Natural killer cell (primary cell): ENCODE measurements at regions not wholly inside any gene's neighbourhood (a gene's known extent, or its start where the extent isn't known, plus 50 kb on each side); places are given as distances from the start of the nearest gene placed in this dataset.

Source experiments
- ATAC-seq, 3 donors: fragments of 150-1000 bp in 2 of 3; fragments of 200-7000 bp in 1 of 3; cut with Tn5 transposase; 1 replicate in 1 of 3; 2 replicates in 2 of 3; pipeline ENCODE4 v1.10.0; 2021; ENCODE audit warnings: mild to moderate bottlenecking in 2 of 3, moderate library complexity in 2 of 3
- DNase-seq, 2 donors: peaks; one replicate each; pipeline versions ENCODE4 v3.0.0 to v3.0.0-alpha.2; 2013 to 2021; ENCODE audit warnings: mixed read lengths in 1 of 2
- H3K27ac ChIP-seq: one replicate; pipeline ENCODE4 v1.5.1; 2013; ENCODE audit warnings: mild to moderate bottlenecking, low read length
- H3K27me3 ChIP-seq: one replicate; pipeline ENCODE4 v1.6.1; 2013; ENCODE audit warnings: low read length; ENCODE audit not compliant: control insufficient read depth, insufficient read depth
- H3K36me3 ChIP-seq: one replicate; pipeline ENCODE4 v1.6.1; 2013; ENCODE audit warnings: low read length; ENCODE audit not compliant: control insufficient read depth, insufficient read depth
- H3K4me1 ChIP-seq: one replicate; pipeline ENCODE4 v1.6.1; 2013; ENCODE audit warnings: low read length; ENCODE audit not compliant: control insufficient read depth, insufficient read depth
- H3K4me3 ChIP-seq: one replicate; pipeline ENCODE4 v1.5.1; 2013; ENCODE audit warnings: low read length
- H3K9me3 ChIP-seq: one replicate; pipeline ENCODE4 v1.6.1; 2013; ENCODE audit warnings: low read length; ENCODE audit not compliant: control insufficient read depth, insufficient read depth
- H3K27ac Mint-ChIP-seq, 2 donors: one replicate each; pipeline ENCODE4 v1.8.0; 2022; ENCODE audit warnings: mild to moderate bottlenecking in 2 of 2, mixed read lengths in 2 of 2, moderate library complexity in 1 of 2
- H3K27me3 Mint-ChIP-seq, 2 donors: one replicate each; pipeline ENCODE4 v1.8.0; 2022; ENCODE audit warnings: low read depth in 2 of 2, mixed read lengths in 2 of 2
- H3K36me3 Mint-ChIP-seq: one replicate; pipeline ENCODE4 v1.8.0; 2022; ENCODE audit warnings: mixed read lengths
- H3K4me1 Mint-ChIP-seq, 2 donors: one replicate each; pipeline ENCODE4 v1.8.0; 2022; ENCODE audit warnings: mixed read lengths in 2 of 2
- H3K4me3 Mint-ChIP-seq: one replicate; pipeline ENCODE4 v1.8.0; 2022; ENCODE audit warnings: mild to moderate bottlenecking, moderate library complexity, mixed read lengths
- H3K9me3 Mint-ChIP-seq, 2 donors: one replicate each; pipeline ENCODE4 v1.8.0; 2022; ENCODE audit warnings: mixed read lengths in 2 of 2
- CTCF ChIP-seq: fragments of 200-600 bp; IDR thresholded peaks from one replicate; pipeline ENCODE4 v1.8.0; 2022; ENCODE audit warnings: antibody characterized with exemption
- WGBS: methylation state at CpG from one replicate; pipeline ENCODE4 v1.1.7; 2013; ENCODE audit warnings: missing lambda C conversion rate; ENCODE audit not compliant: insufficient coverage; 5-methylcytosine and 5-hydroxymethylcytosine counted together
- intact Hi-C: fragments of 100-400 bp; cut with micrococcal nuclease; formaldehyde crosslinking; loops from one replicate; pipeline ENCODE4 v1.14.2; 2022

GRCh38 chr13:39929583-39929982, 274.1 kb downstream of the COG6 start:
- Mint-ChIP-seq H3K4me1 (no peaks in the 10 kb centered on the region), H3K36me3 (no peaks in the 10 kb centered on the region), H3K27ac (no peak overlapping the region), H3K9me3 (peaks cover 2 to 3% of the 10 kb centered on the region in 2 donors), H3K27me3 (peaks cover 13 to 15% of the 10 kb centered on the region in 2 donors), H3K4me3 (no peak overlapping the region)
- Histone ChIP-seq H3K4me3 (no peak overlapping the region), H3K36me3 (no peaks in the 10 kb centered on the region), H3K9me3 (peaks cover 6% of the 10 kb centered on the region), H3K27ac (no peak overlapping the region), H3K4me1 (no peaks in the 10 kb centered on the region), H3K27me3 (peaks cover 3% of the 10 kb centered on the region)
- WGBS = 88% methylated on average over 1 of the region's 1 CpG
- intact Hi-C loops = no loop called here
- no peak for TF ChIP-seq CTCF
- no peak for ATAC-seq
- DNase-seq = no peak

- no peaks in the 10 kb centered on the region for H3K4me1 Mint-ChIP-seq
- 17% methylated on average over 1 of the region's 2 CpGs for WGBS
- Histone ChIP-seq H3K27me3 (peaks cover 3% of the 10 kb centered on the region), H3K9me3 (peaks cover 6% of the 10 kb centered on the region), H3K27ac (no peak overlapping the region), H3K36me3 (no peaks in the 10 kb centered on the region), H3K4me1 (no peaks in the 10 kb centered on the region), H3K4me3 (no peak overlapping the region)
- intact Hi-C loops = no loop called here
- H3K4me3 Mint-ChIP-seq = no peak overlapping the region
- H3K36me3 Mint-ChIP-seq = no peaks in the 10 kb centered on the region
- ATAC-seq (no peak), DNase-seq (no peak)
- no peak overlapping the region for H3K27ac Mint-ChIP-seq
- no peak for TF ChIP-seq CTCF
- H3K27me3 Mint-ChIP-seq = peaks cover 10 to 15% of the 10 kb centered on the region in 2 donors
- no peaks in the 10 kb centered on the region for H3K9me3 Mint-ChIP-seq
These were observed 274.6 kb downstream of the COG6 start for GRCh38 chr13:39930060-39930459.

GRCh38 chr13:39930544-39931444, 275.3 kb downstream of the COG6 start:
- no peaks in the 10 kb centered on the region for H3K4me1 ChIP-seq
- peaks cover under 1% of the 10 kb centered on the region for H3K27me3 ChIP-seq
- Mint-ChIP-seq H3K27me3 (peaks cover 9 to 15% of the 10 kb centered on the region in 2 donors), H3K36me3 (no peaks in the 10 kb centered on the region), H3K4me1 (no peaks in the 10 kb centered on the region), H3K9me3 (no peaks in the 10 kb centered on the region), H3K4me3 (no peak overlapping the region), H3K27ac (no peak overlapping the region)
- ATAC-seq = no peak
- H3K9me3 ChIP-seq = peaks cover 4% of the 10 kb centered on the region
- H3K4me3 ChIP-seq = no peak overlapping the region
- H3K27ac ChIP-seq = no peak overlapping the region
- intact Hi-C loops = no loop called here
- 91% methylated on average over 4 of the region's 6 CpGs for WGBS
- DNase-seq = no peak
- no peak for TF ChIP-seq CTCF
- no peaks in the 10 kb centered on the region for H3K36me3 ChIP-seq
